ENCODE measurements at regions not wholly inside any gene's neighbourhood (a gene's known extent, or its start where the extent isn't known, plus 50 kb on each side); places are given as distances from the start of the nearest gene placed in this dataset.

GRCh38 chr17:79174193-79174765, 99.7 kb downstream of the ENGASE start:
- DNase-seq (ENCODE audit: low read depth), result no peak
- H3K4me3 ChIP-seq (ENCODE audit: low read depth, low read length), result no peak overlapping the region
- TF ChIP-seq MAX (IDR thresholded peaks at IDR 0.05; ENCODE audit: low read depth, low read length) (no peak), POLR2A (IDR thresholded peaks at IDR 0.05; ENCODE audit: extremely low read depth, insufficient read length) (no peak), CTCF (IDR thresholded peaks at IDR 0.05; ENCODE audit: low read depth, low read length) (no peak), MYC (IDR thresholded peaks at IDR 0.05; ENCODE audit: low read depth, low read length) (no peak)

GRCh38 chr17:79171188-79171587, 96.6 kb downstream of the ENGASE start:
- DNase-seq (ENCODE audit: low read depth), result no peak
- TF ChIP-seq MYC (IDR thresholded peaks at IDR 0.05; ENCODE audit: low read depth, low read length) (no peak), CTCF (IDR thresholded peaks at IDR 0.05; ENCODE audit: low read depth, low read length) (no peak), MAX (IDR thresholded peaks at IDR 0.05; ENCODE audit: low read depth, low read length) (no peak), POLR2A (IDR thresholded peaks at IDR 0.05; ENCODE audit: extremely low read depth, insufficient read length) (no peak)
- H3K4me3 ChIP-seq (ENCODE audit: low read depth, low read length), result no peak overlapping the region

GRCh38 chr17:79169861-79170260, 95.2 kb downstream of the ENGASE start:
- no peak overlapping the region for H3K4me3 ChIP-seq (ENCODE audit: low read depth, low read length)
- no peak for DNase-seq (ENCODE audit: low read depth)
- no peak for TF ChIP-seq MAX (IDR thresholded peaks at IDR 0.05; ENCODE audit: low read depth, low read length)
- no peak for TF ChIP-seq CTCF (IDR thresholded peaks at IDR 0.05; ENCODE audit: low read depth, low read length)
- TF ChIP-seq POLR2A (IDR thresholded peaks at IDR 0.05; ENCODE audit: extremely low read depth, insufficient read length), result no peak
- TF ChIP-seq MYC (IDR thresholded peaks at IDR 0.05; ENCODE audit: low read depth, low read length), result no peak

GRCh38 chr17:79169366-79169765, 94.7 kb downstream of the ENGASE start:
- H3K4me3 ChIP-seq (ENCODE audit: low read depth, low read length), result no peak overlapping the region
- TF ChIP-seq POLR2A (IDR thresholded peaks at IDR 0.05; ENCODE audit: extremely low read depth, insufficient read length) (no peak), MAX (IDR thresholded peaks at IDR 0.05; ENCODE audit: low read depth, low read length) (no peak), MYC (IDR thresholded peaks at IDR 0.05; ENCODE audit: low read depth, low read length) (no peak), CTCF (IDR thresholded peaks at IDR 0.05; ENCODE audit: low read depth, low read length) (no peak)
- DNase-seq (ENCODE audit: low read depth), result no peak

GRCh38 chr17:79168486-79169055, 93.9 kb downstream of the ENGASE start:
- no peak overlapping the region for H3K4me3 ChIP-seq (ENCODE audit: low read depth, low read length)
- DNase-seq (ENCODE audit: low read depth), result no peak
- TF ChIP-seq CTCF (IDR thresholded peaks at IDR 0.05; ENCODE audit: low read depth, low read length), result no peak
- TF ChIP-seq MAX (IDR thresholded peaks at IDR 0.05; ENCODE audit: low read depth, low read length), result no peak
- no peak for TF ChIP-seq POLR2A (IDR thresholded peaks at IDR 0.05; ENCODE audit: extremely low read depth, insufficient read length)
- no peak for TF ChIP-seq MYC (IDR thresholded peaks at IDR 0.05; ENCODE audit: low read depth, low read length)
